ENCODE measurements at regions not wholly inside any gene's neighbourhood (a gene's known extent, or its start where the extent isn't known, plus 50 kb on each side); places are given as distances from the start of the nearest gene placed in this dataset.

- TF ChIP-seq, protein P1, sequence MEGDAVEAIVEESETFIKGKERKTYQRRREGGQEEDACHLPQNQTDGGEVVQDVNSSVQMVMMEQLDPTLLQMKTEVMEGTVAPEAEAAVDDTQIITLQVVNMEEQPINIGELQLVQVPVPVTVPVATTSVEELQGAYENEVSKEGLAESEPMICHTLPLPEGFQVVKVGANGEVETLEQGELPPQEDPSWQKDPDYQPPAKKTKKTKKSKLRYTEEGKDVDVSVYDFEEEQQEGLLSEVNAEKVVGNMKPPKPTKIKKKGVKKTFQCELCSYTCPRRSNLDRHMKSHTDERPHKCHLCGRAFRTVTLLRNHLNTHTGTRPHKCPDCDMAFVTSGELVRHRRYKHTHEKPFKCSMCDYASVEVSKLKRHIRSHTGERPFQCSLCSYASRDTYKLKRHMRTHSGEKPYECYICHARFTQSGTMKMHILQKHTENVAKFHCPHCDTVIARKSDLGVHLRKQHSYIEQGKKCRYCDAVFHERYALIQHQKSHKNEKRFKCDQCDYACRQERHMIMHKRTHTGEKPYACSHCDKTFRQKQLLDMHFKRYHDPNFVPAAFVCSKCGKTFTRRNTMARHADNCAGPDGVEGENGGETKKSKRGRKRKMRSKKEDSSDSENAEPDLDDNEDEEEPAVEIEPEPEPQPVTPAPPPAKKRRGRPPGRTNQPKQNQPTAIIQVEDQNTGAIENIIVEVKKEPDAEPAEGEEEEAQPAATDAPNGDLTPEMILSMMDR (IDR thresholded peaks at IDR 0.05; ENCODE audit: extremely low read depth in 1 of 2, insufficient read depth in 1 of 2, low read depth in 1 of 2, low read length in 2 of 2): no peak
- no peak for TF ChIP-seq GATA2 (IDR thresholded peaks at IDR 0.05; ENCODE audit: insufficient read depth, insufficient read length, low read depth, low read length)
- no peak for TF ChIP-seq POLR2A (IDR thresholded peaks at IDR 0.05; ENCODE audit: low read depth, low read length)
- TF ChIP-seq EZH2 (IDR thresholded peaks at IDR 0.05; ENCODE audit: borderline replicate concordance, low read depth, low read length, severe bottlenecking): no peak
Measured at GRCh38 chr2:30310955-30311354, 79.6 kb downstream of the LBH start.

All from endothelial cell of umbilical vein (primary cell).